GM23338 (cell line): ENCODE measurements at regions not wholly inside any gene's neighbourhood (a gene's known extent, or its start where the extent isn't known, plus 50 kb on each side); places are given as distances from the start of the nearest gene placed in this dataset.
A peak's percentile ranks its signal among the peaks of the same experiment; 100 is the strongest.

Source experiments
- ATAC-seq: fragments of 200-7000 bp; cut with Tn5 transposase; 3 replicates; pipeline ENCODE4 v1.9.1; 2020
- DNase-seq: peaks from one replicate; pipeline ENCODE4 v3.0.0-alpha.2; 2015; ENCODE audit warnings: low spot score
- H2AFZ ChIP-seq: fragments of 200-600 bp; sonication (generic); 2 replicates; pipeline ENCODE4 v1.8.0; 2016; ENCODE audit warnings: antibody characterized with exemption, mild to moderate bottlenecking, moderate library complexity
- H3F3A ChIP-seq: fragments of 200-600 bp; sonication (generic); replicated peaks from 2 replicates; pipeline ENCODE4 v1.8.0; 2017; ENCODE audit warnings: antibody characterized with exemption, mixed run types, low read depth
- H3K27ac ChIP-seq: fragments of 200-600 bp; sonication (generic); 2 replicates; pipeline ENCODE4 v1.6.1; 2016; ENCODE audit warnings: low read depth
- H3K27me3 ChIP-seq: fragments of 200-600 bp; sonication (generic); 2 replicates; pipeline ENCODE4 v1.8.0; 2016; ENCODE audit warnings: mild to moderate bottlenecking, mixed run types, moderate library complexity; ENCODE audit not compliant: insufficient read depth
- H3K36me3 ChIP-seq: fragments of 200-600 bp; sonication (generic); 2 replicates; pipeline ENCODE4 v1.8.0; 2016; ENCODE audit warnings: mild to moderate bottlenecking; ENCODE audit not compliant: insufficient read depth
- H3K4me1 ChIP-seq: fragments of 200-600 bp; sonication (generic); 2 replicates; pipeline ENCODE4 v1.8.0; 2016; ENCODE audit warnings: mild to moderate bottlenecking, moderate library complexity; ENCODE audit not compliant: insufficient read depth
- H3K4me2 ChIP-seq: fragments of 200-600 bp; sonication (generic); 2 replicates; pipeline ENCODE4 v1.7.1; 2017; ENCODE audit warnings: mixed run types
- H3K4me3 ChIP-seq: fragments of 200-600 bp; sonication (generic); 2 replicates; pipeline ENCODE4 v1.6.1; 2016; ENCODE audit warnings: mixed run types
- H3K79me2 ChIP-seq: fragments of 200-600 bp; sonication (generic); replicated peaks from 2 replicates; pipeline ENCODE4 v1.8.0; 2017; ENCODE audit warnings: mild to moderate bottlenecking; ENCODE audit not compliant: insufficient read depth
- H3K9me2 ChIP-seq: fragments of 200-600 bp; sonication (generic); 2 replicates; pipeline ENCODE4 v1.8.0; 2017; ENCODE audit not compliant: insufficient read depth
- H4K20me1 ChIP-seq: fragments of 200-600 bp; sonication (generic); replicated peaks from 2 replicates; pipeline ENCODE4 v1.8.0; 2017; ENCODE audit warnings: mild to moderate bottlenecking; ENCODE audit not compliant: insufficient read depth
- H3K27ac Mint-ChIP-seq: 2 replicates; pipeline ENCODE4 v1.8.0; 2020; ENCODE audit warnings: inconsistent platforms, mild to moderate bottlenecking, moderate library complexity, mixed read lengths
- H3K27me3 Mint-ChIP-seq: 3 replicates; pipeline ENCODE4 v1.8.0; 2022; ENCODE audit warnings: low read depth, mild to moderate bottlenecking, moderate library complexity, mixed read lengths, inconsistent platforms; ENCODE audit not compliant: insufficient read depth, poor library complexity
- H3K36me3 Mint-ChIP-seq: 3 replicates; pipeline ENCODE4 v1.8.0; 2021; ENCODE audit warnings: low read depth, mild to moderate bottlenecking, inconsistent platforms, moderate library complexity, mixed read lengths
- H3K4me1 Mint-ChIP-seq: 3 replicates; pipeline ENCODE4 v1.8.0; 2020; ENCODE audit warnings: mild to moderate bottlenecking, inconsistent platforms, mixed read lengths
- H3K4me3 Mint-ChIP-seq: 3 replicates; pipeline ENCODE4 v1.8.0; 2021; ENCODE audit warnings: moderate library complexity, mild to moderate bottlenecking, inconsistent platforms, mixed read lengths
- H3K9me3 Mint-ChIP-seq: 3 replicates; pipeline ENCODE4 v1.8.0; 2020; ENCODE audit warnings: moderate library complexity, mild to moderate bottlenecking, inconsistent platforms, mixed read lengths
- CREB1 ChIP-seq: fragments of 250-450 bp; sonication (Bioruptor Pico); IDR thresholded peaks from 2 replicates; pipeline ENCODE4 v1.5.0; 2020; ENCODE audit warnings: low read depth, mild to moderate bottlenecking, moderate library complexity
- CTCF ChIP-seq, 2 experiments: fragments of 200-600 bp in 1 of 2; sonication (generic) in 1 of 2; conservative IDR thresholded peaks; 2 replicates each; pipeline versions ENCODE4 v1.5.1 to v1.6.1; 2016 to 2017; ENCODE audit warnings: antibody characterized with exemption in 2 of 2, low read depth in 2 of 2, mild to moderate bottlenecking in 2 of 2, moderate library complexity in 1 of 2
- ETS1 ChIP-seq: IDR thresholded peaks from 2 replicates; pipeline ENCODE4 v1.6.1; 2016; ENCODE audit warnings: antibody characterized with exemption
- EZH2 ChIP-seq: fragments of 200-600 bp; sonication (generic); IDR thresholded peaks from one replicate; pipeline ENCODE4 v1.8.0; 2017; ENCODE audit warnings: antibody characterized with exemption, mild to moderate bottlenecking, low read depth; ENCODE audit not compliant: unreplicated experiment
- EZH2phosphoT487 ChIP-seq: fragments of 200-600 bp; sonication (generic); IDR thresholded peaks from one replicate; pipeline ENCODE4 v1.8.1; 2018; ENCODE audit warnings: antibody characterized with exemption; ENCODE audit not compliant: unreplicated experiment
- JUNB ChIP-seq: IDR thresholded peaks from one replicate; pipeline ENCODE4 v1.6.1; 2016; ENCODE audit warnings: antibody characterized with exemption; ENCODE audit not compliant: unreplicated experiment
- NANOG ChIP-seq: IDR thresholded peaks from 2 replicates; pipeline ENCODE4 v1.6.1; 2016; ENCODE audit warnings: antibody characterized with exemption, borderline replicate concordance
- POLR2AphosphoS5 ChIP-seq: IDR thresholded peaks from 2 replicates; pipeline ENCODE4 v1.6.1; 2016; ENCODE audit warnings: antibody characterized with exemption, low read depth
- STAT1 ChIP-seq: IDR thresholded peaks from one replicate; pipeline ENCODE4 v1.6.1; 2016; ENCODE audit warnings: antibody characterized with exemption; ENCODE audit not compliant: unreplicated experiment
- ZNF114 ChIP-seq: fragments of 250-450 bp; sonication (Bioruptor Pico); IDR thresholded peaks from 2 replicates; pipeline ENCODE4 v1.5.0; 2020; ENCODE audit warnings: mild to moderate bottlenecking, moderate library complexity
- ZNF331 ChIP-seq: fragments of 250-450 bp; sonication (Bioruptor Pico); IDR thresholded peaks from 2 replicates; pipeline ENCODE4 v1.5.0; 2020; ENCODE audit warnings: low read depth, mild to moderate bottlenecking, moderate library complexity
- ZNF462 ChIP-seq: fragments of 250-450 bp; sonication (Bioruptor Pico); IDR thresholded peaks from 2 replicates; pipeline ENCODE4 v1.5.0; 2020; ENCODE audit warnings: mild to moderate bottlenecking, moderate library complexity

- 0 out of 2 replicates have a peak overlapping the region, but pooled peaks have one; percentile 16 for H3K27ac Mint-ChIP-seq
- Histone ChIP-seq H3K27me3 (no peaks in the 10 kb centered on the region), H3K4me1 (peaks cover 6% of the 10 kb centered on the region; the same call in 1 of the 2 replicates), H3K4me3 (no peak overlapping the region), H3K4me2 (peak overlapping the region; percentile 45), H4K20me1 (no peaks in the 10 kb centered on the region), H3F3A (no peaks in the 10 kb centered on the region), H3K9me2 (0 out of 2 replicates have a peak, but pooled peaks cover 2% of the 10 kb centered on the region), H3K36me3 (no peaks in the 10 kb centered on the region; the same call in 1 of the 2 replicates), H3K79me2 (no peaks in the 10 kb centered on the region), H2AFZ (no peak overlapping the region), H3K27ac (no peak overlapping the region)
- peaks cover 7% of the 10 kb centered on the region for H3K27me3 Mint-ChIP-seq
- H3K9me3 Mint-ChIP-seq, result peaks cover 31% of the 10 kb centered on the region
- DNase-seq (peak; percentile 67), ATAC-seq (peak; percentile 97)
- TF ChIP-seq ZNF462 (CRISPR knock-in tag) (peak; percentile 61; the same call in 1 of the 2 replicates), EZH2phosphoT487 (no peak), NANOG (peak; percentile 79), JUNB (no peak)
- H3K36me3 Mint-ChIP-seq, result peaks cover 25% of the 10 kb centered on the region
- peak overlapping the region; percentile 22; the same call in 2 of the 3 replicates for H3K4me3 Mint-ChIP-seq
- H3K4me1 Mint-ChIP-seq, result peaks cover 16% of the 10 kb centered on the region
Measured at GRCh38 chr6:98525860-98526259, 308.5 kb upstream of the POU3F2 start.

- Mint-ChIP-seq H3K36me3 (peaks cover 19% of the 10 kb centered on the region), H3K27ac (no peak overlapping the region), H3K4me3 (no peak overlapping the region), H3K4me1 (peaks cover 16% of the 10 kb centered on the region), H3K9me3 (peaks cover 25% of the 10 kb centered on the region), H3K27me3 (peaks cover 7% of the 10 kb centered on the region)
- peak overlapping the region; percentile 45 for H3K4me2 ChIP-seq
- ATAC-seq (peak; percentile 32; the same call in 2 of the 3 replicates), DNase-seq (no peak)
- H3K9me2 ChIP-seq, result 0 out of 2 replicates have a peak, but pooled peaks cover 2% of the 10 kb centered on the region
- no peaks in the 10 kb centered on the region; the same call in 1 of the 2 replicates for H3K36me3 ChIP-seq
- no peak overlapping the region for H3K27ac ChIP-seq
- no peak overlapping the region for H3K4me3 ChIP-seq
- no peaks in the 10 kb centered on the region for H4K20me1 ChIP-seq
- H3K79me2 ChIP-seq, result no peaks in the 10 kb centered on the region
- H2AFZ ChIP-seq, result no peak overlapping the region
- peaks cover 6% of the 10 kb centered on the region; the same call in 1 of the 2 replicates for H3K4me1 ChIP-seq
- H3K27me3 ChIP-seq, result no peaks in the 10 kb centered on the region
- H3F3A ChIP-seq, result no peaks in the 10 kb centered on the region
- no peak for TF ChIP-seq STAT1
- TF ChIP-seq POLR2AphosphoS5, result no peak
- TF ChIP-seq EZH2, result no peak
- no peak for TF ChIP-seq EZH2phosphoT487
- no peak for TF ChIP-seq JUNB
- no peak for TF ChIP-seq ZNF114
- TF ChIP-seq ETS1, result no peak
- no peak for TF ChIP-seq CTCF (conservative IDR thresholded peaks at IDR 0.05; ENCODE audit: low read depth in 2 of 2)
- TF ChIP-seq ZNF331, result no peak
- TF ChIP-seq NANOG, result no peak
- TF ChIP-seq CREB1 (CRISPR knock-in tag), result no peak
Measured at GRCh38 chr6:98526465-98526864, 307.9 kb upstream of the POU3F2 start.
